Right ventricle myocardium superior (tissue), 1 donor: ENCODE measurements at regions not wholly inside any gene's neighbourhood (a gene's known extent, or its start where the extent isn't known, plus 50 kb on each side); places are given as distances from the start of the nearest gene placed in this dataset.

Source experiments
- ATAC-seq: fragments of 200-7000 bp; cut with Tn5 transposase; one replicate; pipeline ENCODE4 v1.9.1; 2020; ENCODE audit warnings: mild to moderate bottlenecking; ENCODE audit not compliant: poor library complexity
- DNase-seq: peaks from one replicate; pipeline ENCODE4 v3.0.0-alpha.2; 2020
- intact Hi-C: fragments of 100-400 bp; cut with DNase I; formaldehyde crosslinking; loops from one replicate; pipeline ENCODE4 v1.11.2; 2022
- donor health status: DM: no; HTN: yes; CAD: no; lungs with severe emphysema.

- no peak for DNase-seq
- no peak for ATAC-seq
Observed at GRCh38 chr1:80917826-80918225, 882.9 kb upstream of the ADGRL2 start.

GRCh38 chr1:80917225-80917624 lies 883.5 kb upstream of the ADGRL2 start:
- ATAC-seq (no peak), DNase-seq (no peak)
- intact Hi-C loops: no loop called here

More at GRCh38 chr1:80917826-80918225, 882.9 kb upstream of the ADGRL2 start:
- intact Hi-C loops: no loop called here

- no peak for DNase-seq
- intact Hi-C loops: no loop called here
Observed at GRCh38 chr1:80915491-80915890, 885.2 kb upstream of the ADGRL2 start.

GRCh38 chr1:80910426-80910825 lies 890.3 kb upstream of the ADGRL2 start:
- no peak for ATAC-seq
- intact Hi-C loops: no loop called here
- DNase-seq: no peak

More at GRCh38 chr1:80915491-80915890, 885.2 kb upstream of the ADGRL2 start:
- ATAC-seq: no peak

- ATAC-seq: no peak
- no peak for DNase-seq
- intact Hi-C loops: no loop called here
Observed at GRCh38 chr1:80909172-80909784, 891.5 kb upstream of the ADGRL2 start.

GRCh38 chr1:80896781-80897356 lies 903.9 kb upstream of the ADGRL2 start:
- ATAC-seq (no peak), DNase-seq (no peak)
- intact Hi-C loops: no loop called here

- DNase-seq (no peak), ATAC-seq (no peak)
- intact Hi-C loops: no loop called here
Observed at GRCh38 chr1:80894921-80895320, 905.8 kb upstream of the ADGRL2 start.

GRCh38 chr1:80893115-80893514 lies 907.6 kb upstream of the ADGRL2 start:
- ATAC-seq: no peak
- no peak for DNase-seq
- intact Hi-C loops: no loop called here

GRCh38 chr1:80892539-80892938 lies 908.2 kb upstream of the ADGRL2 start:
- intact Hi-C loops: no loop called here
- no peak for ATAC-seq
- DNase-seq: no peak

GRCh38 chr1:80891871-80892270 lies 908.9 kb upstream of the ADGRL2 start:
- DNase-seq: no peak
- no peak for ATAC-seq
- intact Hi-C loops: no loop called here

GRCh38 chr1:80882553-80882952 lies 918.2 kb upstream of the ADGRL2 start:
- intact Hi-C loops: no loop called here
- ATAC-seq (no peak), DNase-seq (no peak)

- no peak for ATAC-seq
- DNase-seq: no peak
- intact Hi-C loops: no loop called here
Observed at GRCh38 chr1:80878343-80878742, 922.4 kb upstream of the ADGRL2 start.

GRCh38 chr1:80876035-80876434 lies 924.7 kb upstream of the ADGRL2 start:
- intact Hi-C loops: no loop called here
- DNase-seq (no peak), ATAC-seq (no peak)

GRCh38 chr1:80869299-80869698 lies 931.4 kb upstream of the ADGRL2 start:
- DNase-seq (no peak), ATAC-seq (no peak)
- intact Hi-C loops: no loop called here

GRCh38 chr1:80847904-80848303 lies 952.8 kb upstream of the ADGRL2 start:
- ATAC-seq (no peak), DNase-seq (no peak)
- intact Hi-C loops: no loop called here

- intact Hi-C loops: no loop called here
- ATAC-seq: no peak
- DNase-seq: no peak
Observed at GRCh38 chr1:80846966-80847365, 953.8 kb upstream of the ADGRL2 start.

- ATAC-seq: no peak
- intact Hi-C loops: no loop called here
- no peak for DNase-seq
Observed at GRCh38 chr1:80842796-80843195, 957.9 kb upstream of the ADGRL2 start.

GRCh38 chr1:80841261-80841660 lies 959.5 kb upstream of the ADGRL2 start:
- intact Hi-C loops: no loop called here

GRCh38 chr1:80837066-80837465 lies 963.7 kb upstream of the ADGRL2 start:
- ATAC-seq: no peak
- no peak for DNase-seq
- intact Hi-C loops: no loop called here

More at GRCh38 chr1:80841261-80841660, 959.5 kb upstream of the ADGRL2 start:
- no peak for ATAC-seq
- no peak for DNase-seq

GRCh38 chr1:80836505-80836904 lies 964.2 kb upstream of the ADGRL2 start:
- ATAC-seq: no peak
- intact Hi-C loops: no loop called here

GRCh38 chr1:80827666-80828065 lies 973.1 kb upstream of the ADGRL2 start:
- ATAC-seq: no peak
- DNase-seq: no peak
- intact Hi-C loops: no loop called here

More at GRCh38 chr1:80836505-80836904, 964.2 kb upstream of the ADGRL2 start:
- DNase-seq: no peak
